Astrocyte (in vitro differentiated cells and primary cell): ENCODE measurements at regions not wholly inside any gene's neighbourhood (a gene's known extent, or its start where the extent isn't known, plus 50 kb on each side); places are given as distances from the start of the nearest gene placed in this dataset.

Experiments
- DNase-seq: peaks from one replicate; pipeline ENCODE4 v3.0.0-alpha.2; 2010; ENCODE audit warnings: low read depth
- FAIRE-seq: peaks from 2 replicates; lab custom pipeline; 2011; peaks lifted over from hg19 to GRCh38; lab: Jason Lieb, UNC
- H2AFZ ChIP-seq: 2 replicates; pipeline ENCODE4 v1.6.0; 2012; ENCODE audit warnings: low read depth, low read length, inconsistent platforms
- H3K27ac ChIP-seq: 2 replicates; pipeline ENCODE4 v1.5.1; 2011; ENCODE audit warnings: low read depth, low read length, inconsistent platforms
- H3K27me3 ChIP-seq: 2 replicates; pipeline ENCODE4 v1.6.0; 2011; ENCODE audit warnings: low read length, inconsistent platforms; ENCODE audit not compliant: insufficient read depth
- H3K36me3 ChIP-seq: 2 replicates; pipeline ENCODE4 v1.5.1; 2011; ENCODE audit warnings: low read length, inconsistent platforms; ENCODE audit not compliant: insufficient read depth
- H3K4me1 ChIP-seq: 2 replicates; pipeline ENCODE4 v1.5.1; 2011; ENCODE audit warnings: low read length, inconsistent platforms; ENCODE audit not compliant: insufficient read depth
- H3K4me2 ChIP-seq: 2 replicates; pipeline ENCODE4 v1.6.0; 2012; ENCODE audit warnings: low read length, inconsistent platforms
- H3K4me3 ChIP-seq: 2 replicates; pipeline ENCODE4 v1.5.1; 2011; ENCODE audit warnings: low read depth, mild to moderate bottlenecking, low read length, inconsistent platforms; ENCODE audit not compliant: insufficient read depth
- H3K79me2 ChIP-seq: 2 replicates; pipeline ENCODE4 v1.6.0; 2012; ENCODE audit warnings: mild to moderate bottlenecking, low read length, inconsistent platforms; ENCODE audit not compliant: insufficient read depth
- H3K9ac ChIP-seq: 2 replicates; pipeline ENCODE4 v1.6.0; 2012; ENCODE audit warnings: mild to moderate bottlenecking, low read length, inconsistent platforms
- H3K9me3 ChIP-seq: 2 replicates; pipeline ENCODE4 v1.5.1; 2012; ENCODE audit warnings: low read depth, mild to moderate bottlenecking, low read length, inconsistent platforms; ENCODE audit not compliant: insufficient read depth
- H4K20me1 ChIP-seq: 2 replicates; pipeline ENCODE4 v1.6.0; 2012; ENCODE audit warnings: low read length, inconsistent platforms; ENCODE audit not compliant: insufficient read depth
- H3K27ac Mint-ChIP-seq: one replicate; pipeline ENCODE4 v1.8.0; 2021; ENCODE audit warnings: mild to moderate bottlenecking, mixed read lengths; ENCODE audit not compliant: unreplicated experiment
- H3K27me3 Mint-ChIP-seq: one replicate; pipeline ENCODE4 v1.8.0; 2021; ENCODE audit warnings: low read depth, mixed read lengths; ENCODE audit not compliant: unreplicated experiment
- H3K36me3 Mint-ChIP-seq: one replicate; pipeline ENCODE4 v1.8.0; 2021; ENCODE audit warnings: low read depth, mixed read lengths; ENCODE audit not compliant: unreplicated experiment
- H3K4me1 Mint-ChIP-seq: one replicate; pipeline ENCODE4 v1.8.0; 2021; ENCODE audit warnings: low read depth, mixed read lengths; ENCODE audit not compliant: unreplicated experiment
- H3K4me3 Mint-ChIP-seq: one replicate; pipeline ENCODE4 v1.8.0; 2021; ENCODE audit warnings: mild to moderate bottlenecking, moderate library complexity, mixed read lengths; ENCODE audit not compliant: unreplicated experiment
- H3K9me3 Mint-ChIP-seq: one replicate; pipeline ENCODE4 v1.8.0; 2021; ENCODE audit warnings: mild to moderate bottlenecking, mixed read lengths; ENCODE audit not compliant: unreplicated experiment
- EZH2 ChIP-seq: IDR thresholded peaks from 2 replicates; pipeline ENCODE4 v1.6.1; 2012; ENCODE audit warnings: mild to moderate bottlenecking, low read length, inconsistent platforms; ENCODE audit not compliant: insufficient read depth
- TF ChIP-seq, protein P1 (sequence below): IDR thresholded peaks from 2 replicates; pipeline ENCODE4 v1.5.1; 2011; ENCODE audit warnings: low read depth, mild to moderate bottlenecking, inconsistent platforms, low read length, moderate library complexity; ENCODE audit not compliant: insufficient read depth

GRCh38 chr16:87552072-87552718, 50.1 kb upstream of the JPH3 start:
- Mint-ChIP-seq H3K36me3 (no peaks in the 10 kb centered on the region), H3K4me3 (no peak overlapping the region), H3K9me3 (no peaks in the 10 kb centered on the region), H3K27ac (peak overlapping the region; percentile 75), H3K4me1 (peaks cover 15% of the 10 kb centered on the region), H3K27me3 (peaks cover 32% of the 10 kb centered on the region)
- no peaks in the 10 kb centered on the region for H4K20me1 ChIP-seq
- H3K4me1 ChIP-seq = peaks cover 6% of the 10 kb centered on the region
- H3K9me3 ChIP-seq = peaks cover 7% of the 10 kb centered on the region
- H3K36me3 ChIP-seq = no peaks in the 10 kb centered on the region
- no peak for FAIRE-seq
- no peak overlapping the region for H2AFZ ChIP-seq
- no peaks in the 10 kb centered on the region for H3K79me2 ChIP-seq
- H3K27ac ChIP-seq = no peak overlapping the region
- H3K9ac ChIP-seq = no peak overlapping the region
- H3K4me2 ChIP-seq = no peak overlapping the region
- TF ChIP-seq, protein P1, sequence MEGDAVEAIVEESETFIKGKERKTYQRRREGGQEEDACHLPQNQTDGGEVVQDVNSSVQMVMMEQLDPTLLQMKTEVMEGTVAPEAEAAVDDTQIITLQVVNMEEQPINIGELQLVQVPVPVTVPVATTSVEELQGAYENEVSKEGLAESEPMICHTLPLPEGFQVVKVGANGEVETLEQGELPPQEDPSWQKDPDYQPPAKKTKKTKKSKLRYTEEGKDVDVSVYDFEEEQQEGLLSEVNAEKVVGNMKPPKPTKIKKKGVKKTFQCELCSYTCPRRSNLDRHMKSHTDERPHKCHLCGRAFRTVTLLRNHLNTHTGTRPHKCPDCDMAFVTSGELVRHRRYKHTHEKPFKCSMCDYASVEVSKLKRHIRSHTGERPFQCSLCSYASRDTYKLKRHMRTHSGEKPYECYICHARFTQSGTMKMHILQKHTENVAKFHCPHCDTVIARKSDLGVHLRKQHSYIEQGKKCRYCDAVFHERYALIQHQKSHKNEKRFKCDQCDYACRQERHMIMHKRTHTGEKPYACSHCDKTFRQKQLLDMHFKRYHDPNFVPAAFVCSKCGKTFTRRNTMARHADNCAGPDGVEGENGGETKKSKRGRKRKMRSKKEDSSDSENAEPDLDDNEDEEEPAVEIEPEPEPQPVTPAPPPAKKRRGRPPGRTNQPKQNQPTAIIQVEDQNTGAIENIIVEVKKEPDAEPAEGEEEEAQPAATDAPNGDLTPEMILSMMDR = no peak
- no peak for TF ChIP-seq EZH2
- no peak overlapping the region for H3K4me3 ChIP-seq
- peaks cover 20% of the 10 kb centered on the region for H3K27me3 ChIP-seq
- no peak for DNase-seq

DNA sequence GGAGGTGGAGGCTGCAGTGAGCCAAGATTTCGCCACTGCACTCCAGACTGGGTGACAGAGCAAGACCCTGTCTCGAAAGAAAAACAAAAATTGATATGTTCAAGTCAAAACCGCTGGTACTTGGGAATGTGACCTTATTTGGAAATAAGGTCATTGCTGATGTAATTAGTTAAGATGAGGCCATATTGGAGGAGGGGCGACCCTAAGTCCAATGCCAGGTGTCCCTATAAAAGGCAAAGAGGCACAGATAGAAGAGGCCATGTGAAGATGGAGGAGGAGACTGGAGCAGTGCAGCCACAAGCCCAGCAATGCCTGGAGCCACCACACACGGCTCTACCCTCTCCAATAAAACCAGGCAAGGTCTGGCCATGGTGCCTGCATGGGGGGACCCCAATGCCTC, 50.8 kb upstream of the JPH3 start:
- Histone ChIP-seq H3K4me1 (peaks cover 6% of the 10 kb centered on the region), H3K4me2 (no peak overlapping the region), H3K27me3 (peaks cover 20% of the 10 kb centered on the region), H3K79me2 (no peaks in the 10 kb centered on the region), H3K9ac (no peak overlapping the region), H3K9me3 (peaks cover 7% of the 10 kb centered on the region), H3K4me3 (no peak overlapping the region), H2AFZ (no peak overlapping the region), H3K27ac (no peak overlapping the region), H3K36me3 (no peaks in the 10 kb centered on the region), H4K20me1 (no peaks in the 10 kb centered on the region)
- no peak for TF ChIP-seq EZH2
- TF ChIP-seq, protein P1 = no peak
- no peak overlapping the region for H3K27ac Mint-ChIP-seq
- H3K36me3 Mint-ChIP-seq = peaks cover 1% of the 10 kb centered on the region
- FAIRE-seq (no peak), DNase-seq (no peak)
- H3K4me3 Mint-ChIP-seq = no peak overlapping the region
- H3K4me1 Mint-ChIP-seq = peaks cover 15% of the 10 kb centered on the region
- H3K9me3 Mint-ChIP-seq = peaks cover 1% of the 10 kb centered on the region
- H3K27me3 Mint-ChIP-seq = peaks cover 32% of the 10 kb centered on the region

DNA sequence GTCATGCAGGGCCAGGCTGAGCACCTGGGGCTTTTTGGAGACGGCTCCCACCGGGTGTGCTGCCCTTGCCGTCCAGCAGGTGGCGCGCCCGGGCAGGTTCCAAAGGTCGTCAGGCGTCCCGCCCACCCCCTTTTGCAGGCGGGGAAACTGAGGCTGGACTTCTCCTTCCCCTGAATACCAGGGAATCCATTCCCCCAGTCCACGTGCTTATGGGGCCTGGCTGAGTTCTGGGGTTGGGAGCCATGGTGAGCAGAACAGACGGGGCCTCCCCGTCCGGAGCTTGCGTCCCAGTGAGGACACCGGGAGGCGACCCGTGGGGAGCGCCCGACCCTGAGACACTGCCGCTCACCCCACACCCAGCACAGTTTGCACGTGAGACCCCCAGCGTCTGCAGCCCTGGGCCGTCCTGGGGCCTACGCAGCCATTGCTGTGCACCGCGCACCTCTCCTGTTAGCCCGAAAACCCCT, 51.8 kb upstream of the JPH3 start:
- Mint-ChIP-seq H3K4me1 (peaks cover 14% of the 10 kb centered on the region), H3K27ac (no peak overlapping the region), H3K27me3 (peaks cover 34% of the 10 kb centered on the region), H3K9me3 (peaks cover 10% of the 10 kb centered on the region), H3K4me3 (no peak overlapping the region), H3K36me3 (peaks cover 5% of the 10 kb centered on the region)
- H3K9ac ChIP-seq = no peak overlapping the region
- DNase-seq (no peak), FAIRE-seq (no peak)
- peaks cover 20% of the 10 kb centered on the region for H3K27me3 ChIP-seq
- H3K36me3 ChIP-seq = no peaks in the 10 kb centered on the region
- H3K4me1 ChIP-seq = peaks cover 6% of the 10 kb centered on the region
- H3K4me3 ChIP-seq = no peak overlapping the region
- H3K79me2 ChIP-seq = no peaks in the 10 kb centered on the region
- no peak overlapping the region for H3K27ac ChIP-seq
- no peak overlapping the region for H2AFZ ChIP-seq
- H3K4me2 ChIP-seq = no peak overlapping the region
- H4K20me1 ChIP-seq = no peaks in the 10 kb centered on the region
- TF ChIP-seq EZH2 = no peak
- TF ChIP-seq, protein P1 = peak; percentile 56
- H3K9me3 ChIP-seq = peaks cover 10% of the 10 kb centered on the region
